OCI-LY1 (cell line): ENCODE measurements at regions not wholly inside any gene's neighbourhood (a gene's known extent, or its start where the extent isn't known, plus 50 kb on each side); places are given as distances from the start of the nearest gene placed in this dataset.

Experiments used
- CTCF ChIP-seq: fragments of 200-600 bp; sonication (generic), shearing (Covaris generic); IDR thresholded peaks from 2 replicates; pipeline ENCODE4 v1.5.1; 2017; ENCODE audit warnings: mild to moderate bottlenecking, antibody characterized with exemption, low read length, moderate library complexity, mixed read lengths
- EZH2 ChIP-seq: fragments of 200-600 bp; sonication (generic), shearing (Covaris generic); IDR thresholded peaks from 2 replicates; pipeline ENCODE4 v1.8.0; 2017; ENCODE audit warnings: borderline replicate concordance, mixed run types, mild to moderate bottlenecking, antibody characterized with exemption, low read length, moderate library complexity, mixed read lengths

DNA sequence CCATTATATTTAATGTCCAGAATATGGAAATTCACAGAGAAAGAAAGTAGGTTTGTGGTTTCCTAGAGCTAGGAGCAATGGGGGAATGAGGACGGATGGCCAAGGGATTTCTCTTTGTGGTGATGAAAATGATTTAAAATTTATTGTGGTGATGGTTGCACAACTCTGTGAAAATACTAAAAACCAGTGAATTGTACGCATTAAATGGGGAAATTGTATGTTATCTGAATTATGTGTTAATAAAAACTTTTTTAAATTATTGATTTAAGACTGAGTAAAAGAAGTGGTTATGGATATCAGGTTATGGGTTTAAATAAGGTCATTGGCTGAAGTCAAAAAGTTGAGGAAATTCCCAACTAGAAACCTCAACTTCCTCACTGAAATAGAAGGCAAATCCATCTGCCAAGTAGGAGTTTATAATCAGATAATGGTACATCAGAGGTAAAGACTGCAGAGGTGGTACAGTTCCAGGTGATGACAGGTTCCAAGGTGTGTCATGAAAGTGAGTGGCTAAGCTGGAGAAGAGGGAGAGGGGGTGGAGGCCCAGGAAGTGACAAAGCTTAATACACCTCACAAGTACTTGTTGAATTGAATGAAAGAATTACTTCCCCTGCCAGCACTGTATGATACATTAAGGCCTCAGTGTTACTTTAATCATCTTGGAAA, 68.9 kb upstream of the CCDC71L start:
- TF ChIP-seq EZH2: no peak
- no peak for TF ChIP-seq CTCF
